CD4-positive, alpha-beta memory T cell (primary cell): ENCODE measurements at regions not wholly inside any gene's neighbourhood (a gene's known extent, or its start where the extent isn't known, plus 50 kb on each side); places are given as distances from the start of the nearest gene placed in this dataset.
"Not testable (repeated sequence)": the region's sequence is repeated elsewhere in the genome, so short reads cannot be mapped to it uniquely, and the experiment has no call there.

ENCODE experiments used
- CTCF ChIA-PET: fragments of 350-600 bp; sonication (Branson Sonifier 250); formaldehyde crosslinking; loops from one replicate; lab custom pipeline; 2021; ENCODE audit warnings: inconsistent platforms; ENCODE audit not compliant: partially characterized antibody; lab: Charles Lee
- POLR2A ChIA-PET: fragments of 350-600 bp; sonication (Branson Sonifier 250); formaldehyde crosslinking; loops from one replicate; lab custom pipeline; 2021; ENCODE audit not compliant: partially characterized antibody; lab: Charles Lee
- DNase-seq, 5 donors: peaks; one replicate each; pipeline versions ENCODE4 v3.0.0 to v3.0.0-alpha.2; 2020 to 2022; ENCODE audit warnings: mixed read lengths in 1 of 5
- H3K27ac ChIP-seq: one replicate; pipeline ENCODE4 v1.7.0; 2013; ENCODE audit warnings: low read depth, low read length
- H3K27me3 ChIP-seq: 2 replicates; pipeline ENCODE4 v1.7.0; 2013; ENCODE audit warnings: mild to moderate bottlenecking, low read length, moderate library complexity; ENCODE audit not compliant: insufficient read depth
- H3K36me3 ChIP-seq: 2 replicates; pipeline ENCODE4 v1.7.0; 2013; ENCODE audit warnings: mild to moderate bottlenecking, low read length, moderate library complexity; ENCODE audit not compliant: insufficient read depth
- H3K4me1 ChIP-seq: 2 replicates; pipeline ENCODE4 v1.7.0; 2013; ENCODE audit warnings: mild to moderate bottlenecking, low read length, moderate library complexity; ENCODE audit not compliant: insufficient read depth
- H3K4me3 ChIP-seq, 2 donors: one replicate each; pipeline ENCODE4 v1.7.0; 2013; ENCODE audit warnings: low read length in 2 of 2, mild to moderate bottlenecking in 1 of 2
- H3K9me3 ChIP-seq, 2 donors: one replicate each; pipeline ENCODE4 v1.7.0; 2013; ENCODE audit warnings: low read length in 2 of 2, control low read depth in 1 of 2; ENCODE audit not compliant: control insufficient read depth in 1 of 2
- H3K27ac Mint-ChIP-seq, 7 donors: one replicate each; pipeline ENCODE4 v1.8.0; 2020 to 2021; ENCODE audit warnings: mixed read lengths in 7 of 7, mild to moderate bottlenecking in 6 of 7, inconsistent platforms in 3 of 7, moderate library complexity in 3 of 7
- H3K27me3 Mint-ChIP-seq, 2 donors: one replicate each; pipeline ENCODE4 v1.8.0; 2020 to 2021; ENCODE audit warnings: mixed read lengths in 2 of 2
- H3K36me3 Mint-ChIP-seq, 2 donors: one replicate each; pipeline ENCODE4 v1.8.0; 2020 to 2021; ENCODE audit warnings: mixed read lengths in 2 of 2, inconsistent platforms in 1 of 2, mild to moderate bottlenecking in 1 of 2
- H3K4me1 Mint-ChIP-seq, 4 donors: one replicate each; pipeline ENCODE4 v1.8.0; 2020 to 2021; ENCODE audit warnings: mixed read lengths in 4 of 4, mild to moderate bottlenecking in 1 of 4
- H3K4me3 Mint-ChIP-seq, 8 donors: one replicate each; pipeline ENCODE4 v1.8.0; 2020 to 2021; ENCODE audit warnings: mixed read lengths in 8 of 8, mild to moderate bottlenecking in 7 of 8, moderate library complexity in 6 of 8, inconsistent platforms in 3 of 8
- H3K9me3 Mint-ChIP-seq, 8 donors: one replicate each; pipeline ENCODE4 v1.8.0; 2020 to 2021; ENCODE audit warnings: mixed read lengths in 8 of 8, mild to moderate bottlenecking in 5 of 8, inconsistent platforms in 3 of 8, moderate library complexity in 1 of 8
- intact Hi-C: fragments of 100-400 bp; cut with micrococcal nuclease; formaldehyde crosslinking; loops from one replicate; pipeline ENCODE4 v1.15.1; 2023

- no peaks in the 10 kb centered on the region for H3K4me1 Mint-ChIP-seq
- ChIA-PET CTCF (interaction anchor here (3.1 to 3.2 kb wide), 2 partner anchors 11 to 196 kb away, joined by 10 to 14 read pairs; no protein-coding TSS in a partner anchor), POLR2A (no interaction called here)
- Histone ChIP-seq H3K27ac (no peak overlapping the region), H3K9me3 (no peaks in the 10 kb centered on the region), H3K4me1 (no peaks in the 10 kb centered on the region), H3K4me3 (no peak overlapping the region), H3K36me3 (no peaks in the 10 kb centered on the region), H3K27me3 (no peaks in the 10 kb centered on the region)
- H3K9me3 Mint-ChIP-seq: no peaks in the 10 kb centered on the region
- H3K27ac Mint-ChIP-seq: no peak overlapping the region
- intact Hi-C loops: no loop called here
- DNase-seq: no peak
- H3K27me3 Mint-ChIP-seq: peaks cover 0 to 1% of the 10 kb centered on the region in 2 donors
- H3K36me3 Mint-ChIP-seq: no peaks in the 10 kb centered on the region
- no peak overlapping the region for H3K4me3 Mint-ChIP-seq
Measured at GRCh38 chr3:25844891-25845290, 55.0 kb downstream of the OXSM start.

- DNase-seq: no peak
- Histone ChIP-seq H3K36me3 (no peaks in the 10 kb centered on the region), H3K27ac (no peak overlapping the region), H3K27me3 (no peaks in the 10 kb centered on the region), H3K9me3 (no peaks in the 10 kb centered on the region), H3K4me1 (no peaks in the 10 kb centered on the region), H3K4me3 (no peak overlapping the region)
- H3K4me1 Mint-ChIP-seq: no peaks in the 10 kb centered on the region
- no peak overlapping the region for H3K4me3 Mint-ChIP-seq
- no peak overlapping the region for H3K27ac Mint-ChIP-seq
- POLR2A ChIA-PET: no interaction called here
- no peaks in the 10 kb centered on the region for H3K36me3 Mint-ChIP-seq
- peaks cover 0 to 2% of the 10 kb centered on the region in 2 donors for H3K27me3 Mint-ChIP-seq
- CTCF ChIA-PET: interaction anchor here (3.1 to 3.2 kb wide), 2 partner anchors 10 to 198 kb away, joined by 10 to 14 read pairs; no protein-coding TSS in a partner anchor
- H3K9me3 Mint-ChIP-seq: no peaks in the 10 kb centered on the region
- intact Hi-C loops: no loop called here
Measured at GRCh38 chr3:25846282-25846681, 56.4 kb downstream of the OXSM start.

DNA sequence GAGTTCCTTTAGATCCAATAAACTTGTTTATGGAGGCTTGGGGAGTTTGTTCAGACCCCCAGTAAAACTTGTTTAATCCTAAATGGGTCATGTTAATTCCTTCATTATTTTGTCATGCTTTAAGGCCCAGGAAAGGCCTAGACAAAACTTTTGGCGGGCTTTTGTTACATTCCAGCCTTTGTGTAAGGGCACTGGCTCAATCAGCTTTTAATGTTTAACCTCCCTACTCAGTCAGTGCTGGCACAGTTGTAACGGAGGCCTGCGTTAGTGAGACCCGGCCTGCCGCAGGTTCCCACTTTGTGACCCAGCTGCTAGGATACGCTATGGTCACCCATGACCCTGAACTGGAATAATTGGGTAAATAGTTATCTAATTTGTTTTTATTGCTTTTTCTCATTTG is 59.2 kb downstream of the OXSM start:
- no peak for DNase-seq
- H3K4me1 Mint-ChIP-seq: no peaks in the 10 kb centered on the region
- ChIA-PET CTCF (interaction anchor here (1.9 to 2.3 kb wide), 2 partner anchors 9 to 201 kb away, joined by 6 to 10 read pairs; no protein-coding TSS in a partner anchor), POLR2A (no interaction called here)
- H3K27ac ChIP-seq: no peak overlapping the region
- no peak overlapping the region for H3K4me3 ChIP-seq
- no peaks in the 10 kb centered on the region for H3K36me3 Mint-ChIP-seq
- intact Hi-C loops: no loop called here
- no peak overlapping the region for H3K27ac Mint-ChIP-seq
- H3K4me3 Mint-ChIP-seq: no peak overlapping the region
- peaks cover 0 to 3% of the 10 kb centered on the region in 2 donors for H3K27me3 Mint-ChIP-seq
- H3K9me3 Mint-ChIP-seq: peaks cover 0 to 2% (median 0%) of the 10 kb centered on the region in 8 donors
- H3K4me1 ChIP-seq: no peaks in the 10 kb centered on the region
- no peaks in the 10 kb centered on the region for H3K36me3 ChIP-seq
- no peaks in the 10 kb centered on the region for H3K9me3 ChIP-seq
- no peaks in the 10 kb centered on the region for H3K27me3 ChIP-seq

GRCh38 chr3:25849641-25850385 is 59.9 kb downstream of the OXSM start:
- Mint-ChIP-seq H3K9me3 (peaks cover 0 to 2% (median 0%) of the 10 kb centered on the region in 8 donors), H3K36me3 (no peaks in the 10 kb centered on the region), H3K27ac (peak overlapping the region in 1 of 7 donors; percentile 64), H3K4me1 (no peaks in the 10 kb centered on the region), H3K27me3 (peaks cover 0 to 3% of the 10 kb centered on the region in 2 donors), H3K4me3 (no peak overlapping the region)
- Histone ChIP-seq H3K27me3 (no peaks in the 10 kb centered on the region), H3K27ac (no peak overlapping the region), H3K4me3 (no peak overlapping the region), H3K4me1 (no peaks in the 10 kb centered on the region), H3K36me3 (no peaks in the 10 kb centered on the region), H3K9me3 (no peaks in the 10 kb centered on the region)
- intact Hi-C loops: no loop called here
- no peak for DNase-seq
- CTCF ChIA-PET: interaction anchor here (1.9 to 2.3 kb wide), 2 partner anchors 8 to 202 kb away, joined by 6 to 10 read pairs; no protein-coding TSS in a partner anchor
- POLR2A ChIA-PET: interaction anchor here (1.3 kb wide), 1 partner anchor 202 kb away, joined by 4 read pairs; no protein-coding TSS in a partner anchor

DNA sequence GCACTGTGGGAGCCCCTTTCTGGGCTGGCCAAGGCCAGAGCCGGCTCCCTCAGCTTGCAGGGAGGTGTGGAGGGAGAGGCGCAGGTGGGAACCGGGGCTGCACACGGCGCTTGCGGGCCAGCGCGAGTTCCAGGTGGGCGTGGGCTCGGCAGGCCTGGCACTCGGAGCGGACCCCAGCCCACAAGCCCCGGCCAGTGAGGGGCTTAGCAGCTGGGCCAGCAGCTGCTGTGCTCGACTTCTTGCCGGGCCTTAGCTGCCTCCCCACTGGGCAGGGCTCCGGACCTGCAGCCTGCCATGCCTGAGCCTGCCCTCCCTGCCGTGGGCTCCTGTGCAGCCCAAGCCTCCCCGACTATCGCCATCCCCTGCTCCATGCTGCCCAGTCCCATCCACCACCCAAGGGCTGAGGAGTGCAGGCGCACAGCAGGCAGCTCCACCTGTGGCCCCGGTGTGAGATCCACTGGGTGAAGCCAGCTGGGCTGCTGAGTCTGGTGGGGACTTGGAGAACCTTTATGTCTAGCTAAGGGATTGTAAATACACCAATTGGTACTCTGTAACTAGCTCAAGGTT is 61.9 kb downstream of the OXSM start:
- H3K4me1 ChIP-seq, DNase-seq, H3K4me3 Mint-ChIP-seq, H3K9me3 ChIP-seq, H3K36me3 Mint-ChIP-seq, H3K27ac Mint-ChIP-seq, H3K27me3 Mint-ChIP-seq, POLR2A ChIA-PET, intact Hi-C loops, H3K27ac ChIP-seq, H3K4me1 Mint-ChIP-seq, H3K27me3 ChIP-seq, H3K9me3 Mint-ChIP-seq, H3K4me3 ChIP-seq, H3K36me3 ChIP-seq: not testable (repeated sequence)
- CTCF ChIA-PET: interaction anchor here (0.7 to 2.1 kb wide), 4 partner anchors 8 to 204 kb away, joined by 3 to 6 read pairs (median 4); no protein-coding TSS in a partner anchor

GRCh38 chr3:25854214-25854613 is 64.3 kb downstream of the OXSM start:
- no peaks in the 10 kb centered on the region for H3K36me3 ChIP-seq
- peaks cover 0 to 4% (median under 1%) of the 10 kb centered on the region in 4 donors for H3K4me1 Mint-ChIP-seq
- no peaks in the 10 kb centered on the region for H3K36me3 Mint-ChIP-seq
- H3K27ac Mint-ChIP-seq: no peak overlapping the region
- H3K4me1 ChIP-seq: no peaks in the 10 kb centered on the region
- H3K27ac ChIP-seq: no peak overlapping the region
- no peak overlapping the region for H3K4me3 ChIP-seq
- H3K27me3 ChIP-seq: no peaks in the 10 kb centered on the region
- intact Hi-C loops: no loop called here
- H3K9me3 Mint-ChIP-seq: peaks cover 0 to 2% (median 0%) of the 10 kb centered on the region in 8 donors
- POLR2A ChIA-PET: interaction anchor here (1.1 kb wide), 1 partner anchor 193 kb away, joined by 3 read pairs; no protein-coding TSS in a partner anchor
- H3K27me3 Mint-ChIP-seq: peaks cover 0 to 3% of the 10 kb centered on the region in 2 donors
- CTCF ChIA-PET: interaction anchor here (0.7 to 5.9 kb wide), 12 partner anchors 8 to 258 kb away, joined by 3 to 191 read pairs (median 4); no protein-coding TSS in a partner anchor
- DNase-seq: no peak
- H3K9me3 ChIP-seq: no peaks in the 10 kb centered on the region
- H3K4me3 Mint-ChIP-seq: no peak overlapping the region

DNA sequence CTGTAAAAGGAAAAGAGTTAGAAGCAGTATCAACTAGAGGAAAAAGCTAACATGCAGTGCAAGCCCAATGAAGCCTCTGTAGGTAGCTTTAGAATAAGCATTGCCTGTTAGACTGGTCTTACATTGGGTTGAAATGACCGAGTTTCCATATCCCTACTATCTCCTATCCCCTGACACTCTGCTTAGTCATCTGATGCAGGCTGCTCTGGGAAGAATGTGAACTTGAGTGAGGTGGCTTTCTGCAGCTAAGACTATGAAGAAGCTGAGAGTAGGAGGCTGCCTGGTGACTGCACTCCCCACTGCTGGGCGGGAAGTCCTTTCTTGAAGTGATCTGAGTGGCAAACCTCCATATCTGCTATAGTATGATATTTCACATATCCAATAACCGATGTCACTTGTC is 64.7 kb downstream of the OXSM start:
- intact Hi-C loops: loop anchor here (5.0 kb wide), 1 partner anchor 192 kb away; the partner anchor contains the start of gene TOP2B
- H3K4me1 Mint-ChIP-seq: peaks cover 0 to 4% (median under 1%) of the 10 kb centered on the region in 4 donors
- no peak overlapping the region for H3K27ac ChIP-seq
- H3K9me3 ChIP-seq: no peaks in the 10 kb centered on the region
- no peak overlapping the region for H3K4me3 ChIP-seq
- peaks cover 0 to 3% of the 10 kb centered on the region in 2 donors for H3K27me3 Mint-ChIP-seq
- no peaks in the 10 kb centered on the region for H3K4me1 ChIP-seq
- peaks cover 0 to 2% (median 0%) of the 10 kb centered on the region in 8 donors for H3K9me3 Mint-ChIP-seq
- H3K27ac Mint-ChIP-seq: no peak overlapping the region
- H3K4me3 Mint-ChIP-seq: no peak overlapping the region
- no peaks in the 10 kb centered on the region for H3K27me3 ChIP-seq
- DNase-seq: no peak
- POLR2A ChIA-PET: interaction anchor here (1.1 kb wide), 1 partner anchor 193 kb away, joined by 3 read pairs; no protein-coding TSS in a partner anchor
- CTCF ChIA-PET: interaction anchor here (0.7 to 5.9 kb wide), 9 partner anchors 8 to 207 kb away, joined by 3 to 191 read pairs (median 4); no protein-coding TSS in a partner anchor
- H3K36me3 Mint-ChIP-seq: no peaks in the 10 kb centered on the region
- H3K36me3 ChIP-seq: no peaks in the 10 kb centered on the region
